GM18868 (cell line): ENCODE measurements at regions not wholly inside any gene's neighbourhood (a gene's known extent, or its start where the extent isn't known, plus 50 kb on each side); places are given as distances from the start of the nearest gene placed in this dataset.
"Not testable (repeated sequence)": the region's sequence is repeated elsewhere in the genome, so short reads cannot be mapped to it uniquely, and the experiment has no call there.

Experiments used
- ATAC-seq: cut with Tn5 transposase; IDR thresholded peaks from one replicate; pipeline ENCODE4 v1.9.1; 2021; ENCODE audit warnings: mild to moderate bottlenecking, moderate library complexity; ENCODE audit not compliant: unreplicated experiment

GRCh38 chr16:29578898-29579297 lies 72.7 kb upstream of the NPIPB12 start:
- ATAC-seq: not testable (repeated sequence)

- not testable (repeated sequence) for ATAC-seq
Observed at GRCh38 chr16:29581764-29582163, 75.6 kb upstream of the NPIPB12 start.

- ATAC-seq: not testable (repeated sequence)
Observed at GRCh38 chr16:29591919-29592318, 71.1 kb upstream of the SPN start.

- ATAC-seq: peak; percentile 39
Observed at GRCh38 chr16:29594269-29594925, 68.7 kb upstream of the SPN start.

GRCh38 chr16:29594926-29595838 lies 67.9 kb upstream of the SPN start:
- ATAC-seq: peak; percentile 77

- ATAC-seq: not testable (repeated sequence)
Observed at GRCh38 chr16:29597030-29597429, 66.0 kb upstream of the SPN start.

GRCh38 chr16:29600111-29601000 lies 62.7 kb upstream of the SPN start:
- not testable (repeated sequence) for ATAC-seq

GRCh38 chr16:29602247-29602625 lies 60.8 kb upstream of the SPN start:
- ATAC-seq: not testable (repeated sequence)

GRCh38 chr16:29602683-29603088 lies 60.4 kb upstream of the SPN start:
- not testable (repeated sequence) for ATAC-seq

GRCh38 chr16:29604631-29605549 lies 58.2 kb upstream of the SPN start:
- ATAC-seq: not testable (repeated sequence)

GRCh38 chr16:29605593-29606205 lies 57.3 kb upstream of the SPN start:
- not testable (repeated sequence) for ATAC-seq

- ATAC-seq: not testable (repeated sequence)
Observed at GRCh38 chr16:29606669-29607427, 56.2 kb upstream of the SPN start.

- not testable (repeated sequence) for ATAC-seq
Observed at GRCh38 chr16:29607428-29607823, 55.6 kb upstream of the SPN start.

GRCh38 chr16:29612381-29613306 lies 50.4 kb upstream of the SPN start:
- ATAC-seq: peak; percentile 59
